NCI-H748 treated with DMSO at 0.1 percent for 48 hours (cell line): ENCODE measurements at regions not wholly inside any gene's neighbourhood (a gene's known extent, or its start where the extent isn't known, plus 50 kb on each side); places are given as distances from the start of the nearest gene placed in this dataset.
"Not testable (repeated sequence)": the region's sequence is repeated elsewhere in the genome, so short reads cannot be mapped to it uniquely, and the experiment has no call there.

Experiments used
- DNase-seq: peaks from one replicate; lab custom pipeline; 2025; lab: John Stamatoyannopoulos, UW

DNA sequence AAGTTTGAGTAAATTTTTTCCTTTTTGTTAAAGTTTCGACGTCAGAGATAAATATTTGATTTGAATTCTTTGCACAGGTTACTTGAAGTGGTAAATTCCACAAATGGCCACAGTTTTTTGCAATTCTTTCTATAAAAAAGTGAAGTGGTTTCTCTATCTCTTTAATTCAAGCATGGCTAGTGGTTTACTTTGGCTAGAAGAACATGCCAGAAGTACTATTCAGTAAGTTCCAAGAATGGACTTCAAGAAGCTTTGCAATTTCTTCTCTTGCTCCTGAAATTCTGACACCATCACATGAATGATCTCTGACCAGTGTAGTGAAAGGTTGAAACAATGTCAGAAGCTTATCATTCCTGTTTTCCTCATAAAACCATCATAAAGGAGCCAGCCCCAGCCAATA lies 55.7 kb upstream of the RNPC3 start:
- no peak for DNase-seq

DNA sequence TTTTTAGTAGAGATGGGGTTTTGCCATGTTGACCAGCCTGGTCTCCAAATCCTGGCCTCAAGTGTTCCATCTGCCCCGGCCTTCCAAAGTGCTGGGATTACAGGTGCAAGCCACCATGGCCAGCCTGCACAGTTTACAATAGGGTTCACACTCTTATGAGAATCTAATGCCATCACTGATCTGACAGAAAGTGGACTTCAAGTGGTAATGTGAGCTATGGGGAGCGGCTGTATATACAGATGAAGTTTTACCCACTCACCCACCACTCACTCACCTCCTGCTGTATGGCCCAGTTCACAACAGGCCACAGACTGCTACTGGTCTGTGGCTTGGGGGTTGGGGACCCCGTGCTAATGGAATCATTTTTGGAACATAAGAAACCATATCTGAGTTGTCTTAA lies 58.4 kb upstream of the RNPC3 start:
- DNase-seq: no peak

DNA sequence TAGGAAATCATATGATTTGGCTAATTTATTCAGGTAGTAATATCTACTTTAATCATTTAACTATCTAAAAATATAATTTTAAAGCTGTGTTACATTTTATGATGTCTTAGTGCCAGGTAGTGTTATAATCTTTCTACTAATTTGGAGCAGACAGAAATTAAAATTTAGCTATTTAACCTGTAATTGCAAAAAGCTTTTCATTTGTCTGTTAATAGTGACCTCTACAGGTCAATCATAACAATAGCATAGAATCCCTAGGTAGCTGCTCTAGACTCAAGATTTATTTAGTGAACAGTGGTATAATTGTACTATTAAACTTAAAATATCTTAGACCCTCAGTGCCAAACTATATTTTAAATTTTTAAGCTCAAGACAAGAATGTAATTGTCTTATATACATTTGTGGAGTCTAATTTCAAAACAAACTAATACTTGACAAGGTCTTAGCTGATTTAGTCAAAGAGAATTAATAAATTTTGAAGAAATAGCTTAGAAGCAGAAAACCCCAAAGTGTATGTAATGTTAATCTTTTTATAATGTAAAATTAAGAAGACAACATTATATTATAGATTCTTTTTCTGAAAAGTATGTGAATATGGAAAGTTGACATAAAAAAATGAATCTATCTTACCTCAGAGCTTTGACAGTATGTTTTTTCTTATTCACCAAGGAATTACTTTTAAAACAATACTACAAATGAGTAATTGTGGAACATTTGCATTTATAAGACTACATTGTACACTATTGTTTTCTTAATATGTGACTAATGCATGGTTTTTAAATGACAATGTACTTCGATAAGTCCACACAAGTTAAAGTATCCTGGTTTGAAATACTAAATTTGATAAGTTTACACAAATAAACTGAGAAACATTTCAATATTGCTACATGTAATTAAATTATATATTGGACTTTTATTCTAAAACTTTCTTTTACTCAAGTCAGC lies 64.1 kb upstream of the RNPC3 start:
- DNase-seq: peak; percentile 31

DNA sequence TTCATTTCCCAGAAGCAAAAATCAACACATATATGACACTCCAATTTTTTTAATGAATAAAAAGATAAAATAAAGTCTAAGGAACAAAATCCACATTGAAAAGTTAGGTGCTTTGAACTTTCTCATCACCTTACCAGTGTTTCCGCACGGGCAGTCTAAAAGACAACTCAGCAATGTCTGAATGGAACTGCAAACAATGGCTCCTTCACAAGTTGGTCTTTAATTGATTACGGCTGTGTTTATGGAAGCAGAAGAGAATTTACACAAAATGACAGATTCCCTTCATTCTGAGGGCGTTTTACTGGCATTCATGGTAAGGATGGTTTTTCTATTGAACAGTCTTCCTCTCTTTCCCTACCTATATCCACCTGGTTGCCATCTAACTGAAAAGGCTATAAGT lies 65.0 kb upstream of the RNPC3 start:
- DNase-seq: no peak

DNA sequence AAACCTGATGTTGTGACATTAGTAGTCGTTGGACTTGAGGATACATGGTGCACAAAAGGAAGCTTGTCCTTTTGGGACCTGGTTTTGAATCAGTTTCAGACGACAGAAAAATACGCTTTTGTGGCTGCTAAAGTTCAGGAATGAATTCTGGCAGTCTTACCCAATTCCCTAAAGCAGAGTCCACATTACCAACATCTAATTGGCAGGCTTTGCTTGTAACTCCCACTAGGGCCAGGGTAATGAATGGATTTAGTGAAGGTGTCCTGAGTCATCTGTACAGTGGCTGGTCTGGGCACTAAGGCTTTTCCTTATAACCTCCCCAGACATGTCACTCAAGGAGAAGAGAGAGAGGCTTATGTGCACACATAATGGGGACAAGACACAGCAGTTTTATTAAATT lies 66.2 kb upstream of the RNPC3 start:
- DNase-seq: no peak

DNA sequence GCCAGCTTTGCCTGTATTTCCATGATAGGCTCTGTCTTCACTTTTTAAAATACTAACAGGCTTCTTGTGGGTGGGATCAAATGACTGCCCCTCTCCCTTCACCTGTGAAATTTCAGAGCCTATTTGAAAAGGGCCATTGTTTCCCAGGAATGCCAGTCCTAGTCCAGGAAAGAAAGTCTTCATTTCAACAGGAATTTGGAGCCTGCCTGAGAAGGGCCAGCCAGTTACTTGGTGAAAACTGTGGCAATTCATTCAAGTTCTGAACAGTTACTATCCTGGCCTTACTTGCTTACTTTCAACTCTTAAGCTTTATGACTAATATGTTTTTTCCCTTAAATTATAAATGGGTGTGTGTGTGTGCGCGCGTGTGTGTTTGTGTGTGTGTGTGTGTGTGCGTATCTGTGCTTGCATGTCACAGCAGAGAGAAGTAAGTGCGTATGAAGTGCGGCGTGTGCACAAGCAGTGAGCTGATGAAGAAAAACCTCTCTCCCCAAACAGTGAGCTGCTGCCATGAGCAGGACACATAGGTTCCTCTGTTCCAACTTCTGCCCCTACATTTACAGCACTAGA lies 67.5 kb upstream of the RNPC3 start:
- no peak for DNase-seq

DNA sequence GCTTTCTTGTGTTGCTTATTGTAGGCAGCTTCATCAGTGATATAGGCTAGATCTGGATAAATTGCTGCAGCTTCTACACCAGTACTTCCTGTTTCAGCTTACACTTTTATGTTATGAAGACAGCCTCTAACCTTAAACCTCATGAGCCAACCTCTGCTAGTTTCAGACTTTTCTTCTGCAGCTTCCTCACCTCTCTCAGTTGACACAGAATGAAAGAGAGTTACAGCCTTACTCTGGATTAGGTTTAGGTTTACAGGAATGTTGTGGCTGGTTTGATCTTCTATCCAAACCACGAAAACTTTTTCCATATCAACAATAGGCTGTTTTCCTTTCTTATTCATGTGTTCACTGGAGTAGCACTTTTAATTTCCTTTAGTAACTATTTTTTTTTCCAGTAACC lies 76.9 kb upstream of the RNPC3 start:
- DNase-seq: no peak

DNA sequence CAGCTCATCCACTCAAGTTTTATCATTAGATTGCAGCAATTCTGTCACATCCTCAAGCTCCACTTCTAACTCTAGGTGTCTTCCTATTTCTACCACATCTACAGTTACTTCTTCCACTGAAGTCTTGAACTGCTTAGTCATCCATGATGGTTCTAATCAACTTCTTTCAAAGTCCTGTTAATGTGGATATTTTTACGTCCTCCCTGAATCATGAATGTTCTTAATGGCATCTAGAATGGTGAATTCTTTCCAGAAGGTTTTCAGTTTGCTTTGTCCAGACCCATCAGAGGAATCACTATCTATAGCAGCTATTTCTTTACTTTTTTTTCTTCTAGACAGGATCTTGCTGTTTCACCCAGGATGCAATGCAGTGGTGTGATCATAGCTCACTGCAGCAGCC lies 78.0 kb upstream of the RNPC3 start:
- no peak for DNase-seq

DNA sequence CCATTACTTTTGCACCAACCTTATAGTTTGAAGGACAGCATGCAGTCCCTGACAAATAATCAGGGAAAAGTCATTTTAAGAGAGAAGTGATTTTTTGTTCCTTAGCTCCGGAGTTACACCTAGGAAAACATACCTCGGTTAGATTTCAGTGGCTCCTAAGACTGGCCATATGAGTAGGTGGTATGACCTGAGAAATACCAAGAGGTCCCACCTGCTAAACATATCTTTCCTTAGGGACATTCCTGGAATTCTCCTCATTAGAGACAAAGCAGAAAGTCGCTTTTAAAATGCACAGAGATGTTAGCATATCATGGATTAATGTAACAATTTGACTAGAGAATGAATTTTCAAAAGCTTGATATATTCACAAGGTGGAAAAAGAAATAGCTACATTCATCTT lies 84.2 kb upstream of the RNPC3 start:
- DNase-seq: no peak

DNA sequence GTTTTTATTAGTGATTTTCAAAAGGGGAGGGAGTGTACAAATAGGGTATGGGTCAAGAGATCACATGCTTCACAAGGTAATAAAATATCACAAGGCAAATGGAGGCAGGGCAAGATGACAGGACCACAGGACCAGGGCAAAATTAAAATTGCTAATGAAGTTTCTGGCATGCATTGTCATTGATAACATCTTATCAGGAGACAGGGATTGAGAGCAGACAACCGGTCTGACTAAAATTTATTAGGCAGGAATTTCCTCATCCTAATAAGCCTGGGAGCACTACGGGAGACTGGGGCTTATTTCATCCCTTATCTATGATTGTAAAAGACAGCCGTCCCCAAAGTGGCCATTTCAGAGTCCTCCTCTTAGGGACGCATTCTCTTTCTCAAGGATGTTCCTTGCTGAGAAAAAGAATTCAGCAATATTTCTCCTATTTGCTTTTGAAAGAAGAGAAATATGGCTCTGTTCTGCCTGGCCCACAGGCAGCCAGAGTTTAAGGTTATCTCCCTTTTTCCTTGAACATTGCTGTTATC lies 88.9 kb upstream of the RNPC3 start:
- not testable (repeated sequence) for DNase-seq

DNA sequence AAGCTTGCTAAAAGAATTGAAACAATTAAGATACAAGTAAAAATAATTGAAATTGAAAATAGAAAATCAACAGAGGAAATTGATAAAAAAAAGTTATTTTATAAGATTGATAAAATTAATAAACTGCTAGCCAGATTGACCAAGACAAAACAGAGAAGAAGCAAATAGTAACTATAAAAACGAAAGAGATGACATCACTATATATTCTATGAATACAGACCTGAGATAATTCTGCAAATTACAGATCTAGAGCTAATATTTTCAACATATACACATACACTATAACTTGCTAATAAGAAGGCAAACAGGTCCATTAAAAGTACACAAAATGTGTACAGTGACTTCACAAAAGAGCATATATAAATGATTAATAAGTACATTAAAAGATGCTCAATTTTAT lies 90.1 kb upstream of the RNPC3 start:
- no peak for DNase-seq

DNA sequence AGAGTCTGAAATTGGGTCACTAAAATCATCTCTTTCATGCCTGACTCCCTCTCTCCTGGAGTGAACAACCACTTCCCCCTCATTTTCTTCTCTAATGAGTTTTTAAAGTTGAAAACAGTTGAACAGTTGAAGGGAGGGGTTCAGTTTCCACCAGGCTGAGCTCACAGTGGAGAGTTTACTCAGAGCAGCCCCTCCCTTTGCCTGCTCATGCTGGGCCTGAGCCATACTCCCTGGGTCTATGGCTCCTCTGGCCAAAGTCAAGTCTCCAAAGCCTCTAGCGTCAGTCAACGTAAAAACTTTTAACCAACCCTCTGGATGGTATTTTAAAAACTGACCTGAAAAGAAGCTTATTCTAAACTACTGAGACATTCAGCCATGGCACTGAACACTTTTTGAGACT lies 100.8 kb upstream of the RNPC3 start:
- DNase-seq: no peak

DNA sequence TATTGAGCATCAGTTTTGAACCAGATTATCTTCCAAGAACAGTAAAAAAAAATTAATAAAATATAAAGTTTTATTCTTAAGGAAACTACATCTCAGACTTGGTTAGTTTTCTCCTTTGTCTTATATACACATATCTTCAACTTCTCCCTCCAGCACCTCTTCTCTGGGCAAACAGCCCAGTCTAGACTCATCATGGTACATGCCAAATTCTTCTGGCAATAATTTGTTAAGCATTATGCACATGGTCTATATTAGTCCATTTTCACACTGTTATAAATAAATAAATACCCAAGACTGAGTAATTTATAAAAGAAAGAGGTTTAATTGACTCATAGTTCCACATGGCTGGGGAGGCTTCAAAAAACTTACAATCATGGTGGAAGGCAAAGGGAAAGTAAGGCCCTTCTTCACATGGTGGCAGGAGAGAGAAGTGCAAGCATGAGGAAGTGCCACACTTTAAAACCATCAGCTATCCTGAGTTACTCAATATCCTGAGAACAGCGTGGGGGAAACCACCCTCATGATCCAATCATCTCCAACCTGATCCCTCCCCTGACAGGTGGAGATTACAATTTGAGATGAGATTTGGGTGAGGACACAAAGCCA lies 108.7 kb upstream of the RNPC3 start:
- no peak for DNase-seq

DNA sequence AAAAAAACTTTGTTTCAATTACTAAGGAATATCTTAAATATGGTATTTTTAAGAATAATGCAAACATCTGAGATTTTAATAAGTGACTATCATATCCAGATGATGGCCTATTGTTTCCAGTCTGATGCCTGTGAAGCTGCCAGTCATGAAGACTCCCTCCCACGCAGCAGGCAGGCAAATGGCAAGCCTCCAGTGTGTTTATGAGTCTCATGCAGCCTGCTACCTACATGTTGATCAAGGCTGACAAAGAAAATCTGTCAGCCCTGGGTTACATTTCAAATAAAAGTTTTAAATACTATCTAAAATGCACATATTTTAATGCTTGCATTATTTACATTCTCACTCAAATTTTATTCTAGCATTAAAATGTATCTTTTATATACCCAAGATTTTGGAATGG lies 137.6 kb upstream of the RNPC3 start:
- DNase-seq: no peak

DNA sequence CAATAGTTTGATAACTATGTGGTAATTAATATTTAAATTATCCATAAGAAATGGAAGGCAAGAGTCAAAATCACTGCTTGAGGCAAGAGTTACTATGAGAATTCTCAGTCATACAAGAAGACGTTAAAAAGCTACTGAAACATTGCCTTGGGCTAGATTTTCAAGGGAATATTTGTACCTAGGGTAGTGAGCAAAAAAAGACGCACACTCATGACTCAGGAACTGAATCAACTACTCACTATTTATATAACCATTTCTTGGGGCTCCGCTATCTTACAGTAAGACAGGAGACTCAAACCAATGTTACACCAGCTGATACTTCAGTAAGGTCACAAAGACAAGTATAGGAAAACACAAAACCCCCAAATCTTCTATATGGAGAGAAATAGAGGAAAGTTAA lies 151.5 kb upstream of the RNPC3 start:
- DNase-seq: no peak

DNA sequence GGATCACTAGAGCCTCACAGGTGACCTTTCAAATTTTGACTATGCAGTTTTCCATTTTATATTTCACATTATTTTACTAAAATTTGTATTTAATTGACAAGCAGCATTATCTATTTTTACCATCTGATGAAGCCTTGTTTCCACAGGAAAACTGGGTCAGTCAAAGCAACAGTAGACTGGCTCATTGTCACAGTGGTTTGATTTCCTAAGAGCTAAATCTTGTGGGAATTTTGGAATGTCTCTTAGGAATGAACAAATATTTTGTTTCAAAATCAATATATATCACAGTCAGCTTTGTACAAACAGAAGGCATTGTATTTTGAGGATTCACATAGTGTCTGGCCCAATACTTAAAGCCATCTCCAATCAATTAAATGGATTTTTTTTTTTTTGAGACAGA lies 152.6 kb upstream of the RNPC3 start:
- DNase-seq: no peak

DNA sequence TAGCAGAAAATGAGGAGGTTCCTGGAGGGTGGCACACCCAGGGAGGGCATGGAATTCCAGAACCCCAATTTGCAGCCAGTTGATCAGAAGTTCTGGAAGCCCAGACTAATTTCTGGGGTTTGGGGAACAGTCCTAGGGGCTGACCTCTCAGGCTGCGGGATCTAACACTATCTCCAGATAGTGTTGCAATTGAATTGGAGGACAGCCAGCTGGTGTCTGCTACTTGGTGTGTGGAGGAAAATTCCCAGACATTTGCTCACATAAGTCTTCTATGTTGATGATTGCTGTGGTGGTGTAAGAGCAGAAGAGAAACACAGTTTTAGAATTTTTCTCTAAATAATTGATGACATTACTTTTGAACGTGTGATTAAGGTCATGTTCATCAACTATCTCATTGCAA lies 154.3 kb upstream of the RNPC3 start:
- DNase-seq: no peak

DNA sequence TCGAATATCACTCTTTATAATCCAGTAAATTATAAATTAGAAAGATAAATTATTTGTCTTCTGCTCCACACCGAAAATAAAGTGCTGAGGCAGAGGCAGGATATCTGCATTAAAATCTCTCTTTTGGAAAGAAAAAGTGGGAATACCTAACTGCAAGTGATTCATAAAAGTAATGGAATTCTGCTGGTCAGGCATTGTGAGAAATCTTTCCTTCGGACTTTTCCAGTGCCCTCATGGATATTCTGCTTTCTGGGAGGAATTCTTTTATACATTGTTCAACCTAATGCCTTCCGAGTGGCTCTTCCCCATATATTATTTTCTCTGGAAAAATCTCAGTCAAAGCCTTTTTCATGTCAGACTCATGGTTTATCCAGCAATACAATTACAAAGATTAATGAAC lies 158.3 kb upstream of the RNPC3 start:
- DNase-seq: no peak

DNA sequence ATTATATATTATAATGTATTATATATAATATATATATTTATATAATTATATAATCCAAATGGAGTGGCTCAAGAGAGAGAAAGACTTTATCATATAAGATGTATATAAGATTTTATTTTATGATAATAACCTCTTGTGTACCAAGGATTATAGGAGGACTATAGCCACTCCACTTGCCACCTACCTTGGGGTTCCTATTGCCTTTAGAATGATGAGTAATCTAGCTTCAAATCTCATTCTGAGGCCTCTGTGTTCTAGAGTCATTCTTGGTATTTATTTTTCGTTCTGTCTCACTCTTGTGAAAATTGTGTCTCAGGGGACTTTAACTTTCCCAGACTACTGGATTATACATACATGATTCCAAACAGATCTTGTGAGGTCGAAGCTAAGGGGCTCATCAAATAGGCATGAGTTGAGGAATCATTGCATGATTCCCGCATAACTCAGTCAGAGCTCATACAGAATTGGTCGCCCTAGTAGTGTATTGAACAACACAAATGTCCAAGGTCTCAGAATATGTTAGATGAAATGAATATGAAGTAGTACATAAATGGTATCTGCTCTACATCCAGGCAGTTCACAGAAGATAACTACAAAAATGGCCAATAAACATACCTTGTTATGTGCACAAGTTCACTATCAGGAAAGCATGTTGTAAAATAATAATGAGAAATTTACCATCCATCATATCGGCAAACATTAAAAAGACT lies 159.5 kb upstream of the RNPC3 start:
- no peak for DNase-seq

DNA sequence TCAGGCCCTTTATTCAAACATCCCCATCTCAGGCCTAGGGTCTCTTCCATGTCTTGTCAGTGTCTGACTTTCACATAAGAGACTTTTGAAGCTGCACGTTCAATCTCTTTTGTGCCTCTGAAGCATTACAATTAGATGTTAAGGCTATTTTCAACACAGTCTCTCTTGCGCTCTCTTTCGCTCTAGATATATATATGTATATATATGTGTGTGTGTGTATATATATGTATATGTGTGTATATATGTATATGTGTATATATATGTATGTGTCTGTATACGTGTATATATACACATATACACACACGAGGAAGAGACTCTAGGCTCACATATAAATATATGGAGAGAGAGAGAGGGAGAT lies 162.5 kb upstream of the RNPC3 start:
- no peak for DNase-seq

DNA sequence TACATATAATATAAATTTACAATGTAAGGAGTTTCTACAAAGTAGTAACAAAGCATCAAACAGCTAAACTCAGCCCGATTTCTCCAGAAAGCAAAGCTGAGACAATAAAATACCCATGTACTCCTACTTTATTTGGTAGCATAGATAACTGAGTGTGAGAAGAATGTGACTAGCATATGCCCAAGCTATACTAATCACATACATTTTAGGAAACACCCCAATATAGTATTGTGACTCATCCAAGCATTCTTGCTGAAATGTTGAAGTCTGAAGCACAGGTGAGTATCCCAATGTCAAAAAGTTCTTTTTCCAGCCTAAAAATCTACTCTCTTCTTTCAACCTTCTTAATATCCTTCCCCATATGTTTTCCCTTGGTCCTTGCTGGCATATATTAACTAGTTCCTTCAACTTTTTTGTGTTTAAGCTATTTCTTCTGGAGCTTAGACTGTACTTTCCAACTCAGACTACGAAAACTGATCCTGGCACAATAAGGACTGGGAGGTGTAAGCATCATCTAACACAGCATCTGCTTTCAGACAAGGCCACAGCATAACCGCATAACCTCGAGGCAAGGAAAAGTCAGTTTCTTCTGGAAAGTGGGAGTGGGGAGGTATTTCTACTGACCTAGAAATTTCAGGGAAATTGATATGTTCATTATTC lies 163.0 kb upstream of the RNPC3 start:
- no peak for DNase-seq

DNA sequence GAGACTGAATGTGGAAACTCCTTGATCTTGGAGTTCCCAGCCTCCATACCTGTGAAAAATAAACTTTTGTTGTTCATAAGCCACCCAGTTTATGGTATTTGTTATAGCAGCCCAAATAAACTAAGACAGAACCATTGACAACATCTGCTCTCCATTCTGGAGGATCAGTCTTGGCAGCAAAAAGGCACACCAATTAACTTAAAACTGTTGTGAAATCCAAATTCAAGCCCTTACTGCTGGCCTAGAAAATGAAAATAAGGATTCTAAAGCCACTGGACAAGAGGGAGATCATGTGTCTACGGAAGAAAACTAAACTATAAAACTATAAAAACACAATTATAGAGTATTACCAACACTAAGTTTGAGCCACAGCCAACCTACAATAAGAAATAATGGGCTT lies 172.1 kb upstream of the RNPC3 start:
- no peak for DNase-seq
